HT1080 (cell line): ENCODE measurements at regions not wholly inside any gene's neighbourhood (a gene's known extent, or its start where the extent isn't known, plus 50 kb on each side); places are given as distances from the start of the nearest gene placed in this dataset.

ENCODE experiments used
- DNase-seq: peaks from one replicate; pipeline ENCODE4 v3.0.0-alpha.2; 2015; ENCODE audit warnings: low read depth

- no peak for DNase-seq
Observed at GRCh38 chr6:163820745-163821458, 406.4 kb downstream of the QKI start.

GRCh38 chr6:163820171-163820570, 405.7 kb downstream of the QKI start:
- no peak for DNase-seq

GRCh38 chr6:163818719-163819118, 404.2 kb downstream of the QKI start:
- no peak for DNase-seq

- no peak for DNase-seq
Observed at GRCh38 chr6:163816441-163816840, 401.9 kb downstream of the QKI start.

GRCh38 chr6:163815796-163816195, 401.3 kb downstream of the QKI start:
- no peak for DNase-seq

- peak; percentile 90 for DNase-seq
Observed at GRCh38 chr6:163814494-163815364, 400.2 kb downstream of the QKI start.

GRCh38 chr6:163813979-163814493, 399.5 kb downstream of the QKI start:
- no peak for DNase-seq

GRCh38 chr6:163811317-163811716, 396.8 kb downstream of the QKI start:
- no peak for DNase-seq

- DNase-seq = no peak
Observed at GRCh38 chr6:163809364-163809763, 394.8 kb downstream of the QKI start.

GRCh38 chr6:163808871-163809270, 394.4 kb downstream of the QKI start:
- DNase-seq = no peak

- DNase-seq = no peak
Observed at GRCh38 chr6:163808231-163808630, 393.7 kb downstream of the QKI start.

GRCh38 chr6:163806755-163807499, 392.4 kb downstream of the QKI start:
- DNase-seq = no peak

GRCh38 chr6:163804991-163805390, 390.5 kb downstream of the QKI start:
- no peak for DNase-seq

- no peak for DNase-seq
Observed at GRCh38 chr6:163802267-163802666, 387.7 kb downstream of the QKI start.

GRCh38 chr6:163797296-163797845, 382.9 kb downstream of the QKI start:
- no peak for DNase-seq

- DNase-seq = peak; percentile 90
Observed at GRCh38 chr6:163793011-163793983, 378.8 kb downstream of the QKI start.

GRCh38 chr6:163790266-163790840, 375.8 kb downstream of the QKI start:
- DNase-seq = no peak

- DNase-seq = no peak
Observed at GRCh38 chr6:163789199-163789810, 374.8 kb downstream of the QKI start.

- no peak for DNase-seq
Observed at GRCh38 chr6:163786995-163787671, 372.6 kb downstream of the QKI start.
